Heart left ventricle (tissue), 13 donors: ENCODE measurements at regions not wholly inside any gene's neighbourhood (a gene's known extent, or its start where the extent isn't known, plus 50 kb on each side); places are given as distances from the start of the nearest gene placed in this dataset.

Experiments used
- CTCF ChIP-seq, 12 donors: fragments of 200-600 bp; sonication (generic) in 4 of 12; IDR thresholded peaks; one replicate each; pipeline versions ENCODE4 v1.5.0 to v1.8.0; 2018 to 2022; ENCODE audit warnings: antibody characterized with exemption in 12 of 12, mild to moderate bottlenecking in 5 of 12
- POLR2A ChIP-seq, 2 donors: fragments of 450-650 bp; IDR thresholded peaks; one replicate each; pipeline ENCODE4 v1.6.1; 2017; ENCODE audit warnings: antibody characterized with exemption in 2 of 2, mild to moderate bottlenecking in 2 of 2, moderate library complexity in 2 of 2
- donor health status: ischemic (EF 13 %, LVEDD 7.1; RV severe dilation, severe dysfunction).
- donor health status: DM: no; HTN: yes; CAD: no.
- donor health status: DM: no; HTN: no; CAD: no.
- donor health status: ischemic (EF 25% LVEDD 6.9; RV normal size, moderate dysfunction).
- donor health status: ischemic (EF 25% LVEDD 5.7; RV mildly dilated, moderate dysfunction).
- donor health status: ischemic (EF 35%, LVEDD 5.7; RV mildly dilated, moderate dysfunction).
- donor health status: nonischemic (EF 11% LVEDD 7.7; RV severe dilation, severe dysfunction).
- donor health status: DM: yes; HTN: yes; CAD: no.
- donor health status: PGD.
- donor health status: ischemic (EF 29% LVEDD 5.4; RV normal size, mild dysfunction).
- donor health status: nonischemic (EF 23%, LVEDD 6.1; RV moderate dilation, normal function).

DNA sequence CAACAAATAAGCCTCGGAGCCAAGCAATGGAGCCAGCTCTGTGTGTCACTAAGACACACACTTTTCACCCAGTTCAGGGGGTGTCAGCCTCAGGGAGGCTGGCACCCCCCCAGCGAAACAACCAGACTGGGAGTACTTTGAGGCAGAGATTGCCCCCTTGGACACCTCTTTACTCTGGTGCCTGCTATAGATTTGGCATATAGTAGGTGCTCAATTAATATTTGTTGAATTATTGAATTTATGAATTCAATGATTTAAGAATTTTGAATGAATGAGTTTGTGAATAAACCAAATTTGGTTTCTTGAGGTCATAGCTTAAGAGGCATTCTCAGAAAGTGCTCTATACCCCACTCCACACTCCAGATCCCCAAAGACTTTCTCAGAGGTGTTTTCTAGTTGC is 70.3 kb downstream of the OLIG1 start:
- TF ChIP-seq CTCF (IDR thresholded peaks at IDR 0.05) = no peak
- no peak for TF ChIP-seq POLR2A (IDR thresholded peaks at IDR 0.05)
